WTC11 (cell line): ENCODE measurements at regions not wholly inside any gene's neighbourhood (a gene's known extent, or its start where the extent isn't known, plus 50 kb on each side); places are given as distances from the start of the nearest gene placed in this dataset.

Experiments
- ATAC-seq: fragments of 200-7000 bp; cut with Tn5 transposase; 2 replicates; pipeline ENCODE4 v1.10.0; 2021; ENCODE audit warnings: mild to moderate bottlenecking, moderate library complexity
- CTCF ChIA-PET: fragments of 300-600 bp; sonication (Branson Sonifier 250); formaldehyde crosslinking; loops from one replicate; lab custom pipeline; 2021; ENCODE audit warnings: antibody characterized with exemption; lab: Charles Lee
- POLR2A ChIA-PET: fragments of 350-600 bp; sonication (Branson Sonifier 250); formaldehyde crosslinking; loops from one replicate; lab custom pipeline; 2021; ENCODE audit warnings: antibody characterized with exemption; lab: Charles Lee
- DNase-seq: peaks from one replicate; pipeline ENCODE4 v3.0.0; 2021; ENCODE audit warnings: low spot score
- H3K27ac Mint-ChIP-seq: 2 replicates; pipeline ENCODE4 v1.8.0; 2021; ENCODE audit warnings: mixed read lengths
- H3K27me3 Mint-ChIP-seq: 2 replicates; pipeline ENCODE4 v1.8.0; 2021; ENCODE audit warnings: low read depth, mild to moderate bottlenecking, moderate library complexity, mixed read lengths
- H3K36me3 Mint-ChIP-seq: 2 replicates; pipeline ENCODE4 v1.8.0; 2021; ENCODE audit warnings: mixed read lengths
- H3K4me1 Mint-ChIP-seq: 2 replicates; pipeline ENCODE4 v1.8.0; 2022; ENCODE audit warnings: mixed read lengths
- H3K4me3 Mint-ChIP-seq: 2 replicates; pipeline ENCODE4 v1.8.0; 2021; ENCODE audit warnings: mild to moderate bottlenecking, moderate library complexity, mixed read lengths
- H3K9me3 Mint-ChIP-seq: 2 replicates; pipeline ENCODE4 v1.8.0; 2021; ENCODE audit warnings: mixed read lengths
- ARID4B ChIP-seq: sonication (generic); formaldehyde crosslinking; IDR thresholded peaks from 2 replicates; pipeline ENCODE4 v1.8.0; 2023; ENCODE audit warnings: missing genetic modification reagents, mild to moderate bottlenecking, borderline replicate concordance
- FOXP1 ChIP-seq: sonication (generic); formaldehyde crosslinking; IDR thresholded peaks from 2 replicates; pipeline ENCODE4 v1.8.0; 2022; ENCODE audit warnings: missing genetic modification reagents, mild to moderate bottlenecking, moderate library complexity, borderline replicate concordance
- HMGA2 ChIP-seq: fragments of 250-450 bp; sonication (Bioruptor Pico); IDR thresholded peaks from 2 replicates; pipeline ENCODE4 v1.4.0; 2021; ENCODE audit warnings: mild to moderate bottlenecking, moderate library complexity
- JUN ChIP-seq: sonication (generic); formaldehyde crosslinking; IDR thresholded peaks from 2 replicates; pipeline ENCODE4 v1.8.0; 2023; ENCODE audit warnings: mild to moderate bottlenecking, missing genetic modification reagents
- MLX ChIP-seq: sonication (generic); formaldehyde crosslinking; IDR thresholded peaks from 2 replicates; pipeline ENCODE4 v1.8.1; 2023; ENCODE audit warnings: mild to moderate bottlenecking, missing genetic modification reagents, moderate library complexity
- NFATC4 ChIP-seq: fragments of 250-450 bp; sonication (Bioruptor Pico); IDR thresholded peaks from 2 replicates; pipeline ENCODE4 v1.9.0; 2021; ENCODE audit warnings: mild to moderate bottlenecking
- NFE2L1 ChIP-seq: sonication (generic); formaldehyde crosslinking; IDR thresholded peaks from 2 replicates; pipeline ENCODE4 v1.8.1; 2023; ENCODE audit warnings: missing genetic modification reagents
- SMAD3 ChIP-seq: sonication (generic); formaldehyde crosslinking; IDR thresholded peaks from 2 replicates; pipeline ENCODE4 v1.8.0; 2022; ENCODE audit warnings: missing genetic modification reagents, mild to moderate bottlenecking, borderline replicate concordance
- SOX15 ChIP-seq: fragments of 250-450 bp; sonication (Bioruptor Pico); IDR thresholded peaks from 2 replicates; pipeline ENCODE4 v1.9.0; 2021; ENCODE audit warnings: mild to moderate bottlenecking
- TCF7 ChIP-seq: sonication (generic); formaldehyde crosslinking; IDR thresholded peaks from 2 replicates; pipeline ENCODE4 v1.8.0; 2022; ENCODE audit warnings: mild to moderate bottlenecking, low read depth, missing genetic modification reagents, moderate library complexity
- ZNF138 ChIP-seq: sonication (generic); formaldehyde crosslinking; conservative IDR thresholded peaks from 2 replicates; pipeline ENCODE4 v1.8.1; 2022; ENCODE audit warnings: mild to moderate bottlenecking, moderate library complexity, missing genetic modification reagents
- ZNF263 ChIP-seq: sonication (generic); formaldehyde crosslinking; IDR thresholded peaks from 2 replicates; pipeline ENCODE4 v1.8.1; 2022; ENCODE audit warnings: low read depth, mild to moderate bottlenecking, moderate library complexity, missing genetic modification reagents
- ZNF281 ChIP-seq: sonication (generic); formaldehyde crosslinking; IDR thresholded peaks from 2 replicates; pipeline ENCODE4 v1.8.0; 2023; ENCODE audit warnings: mild to moderate bottlenecking, missing genetic modification reagents
- ZNF317 ChIP-seq: sonication (generic); formaldehyde crosslinking; IDR thresholded peaks from 2 replicates; pipeline ENCODE4 v1.8.1; 2023; ENCODE audit warnings: low read depth, mild to moderate bottlenecking, moderate library complexity, missing genetic modification reagents, borderline replicate concordance
- ZSCAN18 ChIP-seq: fragments of 250-450 bp; sonication (Bioruptor Pico); IDR thresholded peaks from 2 replicates; pipeline ENCODE4 v2.1.2; 2022; ENCODE audit warnings: mild to moderate bottlenecking, moderate library complexity

DNA sequence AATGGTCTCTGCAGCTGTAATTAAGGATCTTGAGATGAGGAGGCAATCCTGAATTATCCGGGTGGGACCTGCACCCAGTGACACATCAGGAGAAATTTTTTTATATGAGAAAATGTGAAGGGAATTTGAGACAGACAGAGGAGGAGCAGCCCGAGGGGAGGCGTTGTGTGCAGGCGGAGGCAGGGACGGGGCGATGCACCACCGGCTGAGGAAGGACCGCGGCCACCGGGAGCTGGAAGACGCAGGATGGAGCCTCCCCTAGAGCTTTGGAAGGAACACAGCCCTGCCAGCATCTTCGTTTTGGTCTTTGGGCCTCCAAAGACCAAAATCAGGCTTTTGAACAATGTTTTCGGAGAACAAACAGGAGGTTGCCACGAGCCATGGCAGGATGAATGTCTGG lies 85.0 kb upstream of the ADRA2C start (continued):
- TF ChIP-seq ZNF281 (CRISPR knock-in tag) (no peak), ARID4B (CRISPR knock-in tag) (no peak), HMGA2 (CRISPR knock-in tag) (no peak), NFATC4 (no peak)

DNA sequence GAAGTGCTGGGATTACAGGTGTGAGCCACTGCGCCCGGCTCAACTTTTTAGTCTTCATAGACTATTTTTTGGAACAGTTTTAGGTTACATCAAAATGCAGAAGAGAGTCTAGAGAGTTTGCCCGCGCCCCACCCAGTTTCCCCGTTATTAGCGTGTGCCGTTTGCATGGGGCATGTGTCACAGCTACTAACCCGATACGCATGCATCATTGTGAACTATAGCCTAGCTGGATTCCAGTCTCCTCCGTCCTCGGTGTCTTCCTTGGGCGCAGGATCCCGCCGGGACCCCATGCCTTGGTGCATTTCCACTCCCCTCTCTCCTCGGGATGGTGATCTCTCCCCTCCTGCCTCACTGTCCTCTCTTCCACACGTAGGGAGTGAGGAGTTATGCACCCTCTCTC lies 85.5 kb upstream of the ADRA2C start:
- CTCF ChIA-PET, result no interaction called here
- H3K27me3 Mint-ChIP-seq, result no peaks in the 10 kb centered on the region; the same call in 1 of the 2 replicates
- ATAC-seq (no peak), DNase-seq (no peak)
- no peak overlapping the region for H3K27ac Mint-ChIP-seq
- no peak for TF ChIP-seq JUN (CRISPR knock-in tag)
- no peak for TF ChIP-seq NFE2L1 (CRISPR knock-in tag)
- no peak for TF ChIP-seq ZNF263 (CRISPR knock-in tag)
- no peak for TF ChIP-seq SMAD3 (CRISPR knock-in tag)
- TF ChIP-seq ZSCAN18 (CRISPR knock-in tag), result no peak
- no peak for TF ChIP-seq ZNF317 (CRISPR knock-in tag)
- TF ChIP-seq MLX (CRISPR knock-in tag), result no peak
- no peak for TF ChIP-seq TCF7
- no peak for TF ChIP-seq SOX15 (CRISPR knock-in tag)
- no peak for TF ChIP-seq FOXP1 (CRISPR knock-in tag)
- H3K4me1 Mint-ChIP-seq, result no peaks in the 10 kb centered on the region
- H3K36me3 Mint-ChIP-seq, result no peaks in the 10 kb centered on the region
- H3K4me3 Mint-ChIP-seq, result no peak overlapping the region
- POLR2A ChIA-PET, result no interaction called here
- no peaks in the 10 kb centered on the region for H3K9me3 Mint-ChIP-seq

DNA sequence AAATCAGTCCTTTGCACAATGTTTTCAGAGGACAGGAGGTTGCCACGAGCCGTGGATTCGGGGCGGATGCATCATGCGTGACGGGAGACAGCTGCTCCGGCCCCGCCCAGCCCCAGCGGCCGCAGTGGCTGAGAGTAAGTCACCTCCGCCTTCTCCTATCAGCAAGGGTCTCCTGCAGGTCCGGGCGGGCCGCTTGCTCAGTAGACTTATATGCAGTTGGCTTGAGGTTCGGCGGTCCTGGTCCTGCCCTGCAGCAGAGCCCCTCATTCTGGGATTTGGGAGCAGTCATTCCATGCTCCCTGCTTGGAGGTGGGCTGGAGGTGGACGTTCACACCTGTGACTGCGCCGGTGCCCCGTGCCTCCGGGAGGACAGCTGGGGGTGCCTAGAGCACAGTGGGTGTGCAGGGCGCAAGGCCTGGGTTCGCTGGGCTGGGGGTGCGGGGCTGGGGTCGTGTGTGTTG lies 86.3 kb upstream of the ADRA2C start:
- CTCF ChIA-PET, result no interaction called here
- no peak for TF ChIP-seq ZNF138 (CRISPR knock-in tag)
- TF ChIP-seq, all 79 proteins: peak for 0
- no peaks in the 10 kb centered on the region for H3K36me3 Mint-ChIP-seq
- DNase-seq, result peak; percentile 12
- no peak overlapping the region for H3K27ac Mint-ChIP-seq
- no peaks in the 10 kb centered on the region for H3K9me3 Mint-ChIP-seq
- peaks cover 4% of the 10 kb centered on the region for H3K4me1 Mint-ChIP-seq
- POLR2A ChIA-PET, result no interaction called here
- H3K4me3 Mint-ChIP-seq, result no peak overlapping the region
- H3K27me3 Mint-ChIP-seq, result no peaks in the 10 kb centered on the region; the same call in 1 of the 2 replicates
- no peak for ATAC-seq
